ENCODE measurements at regions not wholly inside any gene's neighbourhood (a gene's known extent, or its start where the extent isn't known, plus 50 kb on each side); places are given as distances from the start of the nearest gene placed in this dataset.
A peak's percentile ranks its signal among the peaks of the same experiment; 100 is the strongest.

GRCh38 chr6:121791396-121792315, 356.2 kb downstream of the GJA1 start:
- under 1% methylated on average over 6 of the region's 6 CpGs for WGBS (ENCODE audit: low lambda C conversion rate)

GRCh38 chr6:121794630-121795029, 359.2 kb downstream of the GJA1 start:
- DNase-seq (ENCODE audit: low spot score) (no peak), FAIRE-seq (no peak), ATAC-seq (no peak)
- CTCF ChIA-PET (ENCODE audit: low intra/inter-chr PET ratio, low total read pairs): no interaction called here
- in situ Hi-C loops (cut with HindIII; ENCODE audit: extremely low pct_ligation_motif_present, low pct_unique_long_range_greater_than_20kb): no loop called here
- no peak for TF ChIP-seq ZNF674 (CRISPR knock-in tag; IDR thresholded peaks at IDR 0.05; ENCODE audit: low read depth)
- TF ChIP-seq CEBPZ (IDR thresholded peaks at IDR 0.05; ENCODE audit: low read length): no peak
- no peak for TF ChIP-seq ZSCAN22 (CRISPR knock-in tag; IDR thresholded peaks at IDR 0.05)
- no peak for TF ChIP-seq ZNF883 (CRISPR knock-in tag; IDR thresholded peaks at IDR 0.05; ENCODE audit: not compliant biosample characterization)
- TF ChIP-seq TFDP1 (CRISPR knock-in tag; IDR thresholded peaks at IDR 0.05; ENCODE audit: borderline replicate concordance): no peak
- no peak for TF ChIP-seq CBX1 (IDR thresholded peaks at IDR 0.05; ENCODE audit: low read depth)
- TF ChIP-seq NR2C2 (CRISPR knock-in tag; IDR thresholded peaks at IDR 0.05; ENCODE audit: borderline replicate concordance): no peak
- POLR2A ChIA-PET: no interaction called here
- no TSS peak for BruUV-seq (replicated peaks)
- Histone ChIP-seq H3K4me1 (ENCODE audit: insufficient read depth, low read length) (no peaks in the 10 kb centered on the region), H3K4me3 (replicated peaks in 1 of 3; ENCODE audit: insufficient read depth in 1 of 3, low read depth in 2 of 3, low read length in 3 of 3) (no peak overlapping the region), H3K27ac (ENCODE audit: extremely low read length, insufficient read depth, low read length) (no peak overlapping the region), H3K4me2 (ENCODE audit: low read depth, low read length) (no peak overlapping the region), H3K9ac (ENCODE audit: insufficient read depth, low read depth, low read length) (no peak overlapping the region), H2AFZ (ENCODE audit: low read length) (no peak overlapping the region), H3K36me3 (replicated peaks in 1 of 2; ENCODE audit: control insufficient read depth in 1 of 2, insufficient read depth in 2 of 2, low read length in 2 of 2) (no peaks in the 10 kb centered on the region), H4K20me1 (ENCODE audit: insufficient read depth, low read length) (no peaks in the 10 kb centered on the region), H3K27me3 (ENCODE audit: control insufficient read depth in 1 of 2, insufficient read depth in 2 of 2, low read length in 2 of 2) (no peaks in the 10 kb centered on the region), H3K79me2 (ENCODE audit: insufficient read depth, low read length) (no peaks in the 10 kb centered on the region), H3K9me3 (ENCODE audit: low read length) (peaks cover 23% of the 10 kb centered on the region)
- intact Hi-C loops (cut with micrococcal nuclease; ENCODE audit: unreplicated experiment): no loop called here
- WGBS (ENCODE audit: low lambda C conversion rate): 3% methylated on average over 2 of the region's 2 CpGs

More at GRCh38 chr6:121791396-121792315, 356.2 kb downstream of the GJA1 start:
- BruUV-seq (replicated peaks): no TSS peak
- TF ChIP-seq KDM1A (CRISPR knock-in tag; IDR thresholded peaks at IDR 0.05): no peak
- no peak overlapping the region for H3K4me3 ChIP-seq (replicated peaks in 1 of 3; ENCODE audit: insufficient read depth in 1 of 3, low read depth in 2 of 3, low read length in 3 of 3)
- no peak overlapping the region for H2AFZ ChIP-seq (ENCODE audit: low read length)
- DNase-seq (ENCODE audit: low spot score) (no peak), ATAC-seq (peak; percentile 35; the same call in 1 of the 3 replicates), FAIRE-seq (no peak)
- POLR2A ChIA-PET: no interaction called here
- CTCF ChIA-PET (ENCODE audit: low intra/inter-chr PET ratio, low total read pairs): no interaction called here
- no peaks in the 10 kb centered on the region for H3K9me3 ChIP-seq (ENCODE audit: low read length)
- no peak overlapping the region for H3K27ac ChIP-seq (ENCODE audit: extremely low read length, insufficient read depth, low read length)
- no peaks in the 10 kb centered on the region for H3K79me2 ChIP-seq (ENCODE audit: insufficient read depth, low read length)
- H3K4me2 ChIP-seq (ENCODE audit: low read depth, low read length): no peak overlapping the region
- in situ Hi-C loops (cut with HindIII; ENCODE audit: extremely low pct_ligation_motif_present, low pct_unique_long_range_greater_than_20kb) (no loop called here), intact Hi-C loops (cut with micrococcal nuclease; ENCODE audit: unreplicated experiment) (no loop called here)
- H3K4me1 ChIP-seq (ENCODE audit: insufficient read depth, low read length): no peaks in the 10 kb centered on the region
- H3K27me3 ChIP-seq (ENCODE audit: control insufficient read depth in 1 of 2, insufficient read depth in 2 of 2, low read length in 2 of 2): no peaks in the 10 kb centered on the region
- no peak overlapping the region for H3K9ac ChIP-seq (ENCODE audit: insufficient read depth, low read depth, low read length)
- H4K20me1 ChIP-seq (ENCODE audit: insufficient read depth, low read length): no peaks in the 10 kb centered on the region
- no peaks in the 10 kb centered on the region for H3K36me3 ChIP-seq (replicated peaks in 1 of 2; ENCODE audit: control insufficient read depth in 1 of 2, insufficient read depth in 2 of 2, low read length in 2 of 2)
